Colonic mucosa (tissue), 4 donors: ENCODE measurements at regions not wholly inside any gene's neighbourhood (a gene's known extent, or its start where the extent isn't known, plus 50 kb on each side); places are given as distances from the start of the nearest gene placed in this dataset.

ENCODE experiments used
- DNase-seq: peaks from one replicate; pipeline ENCODE4 v3.0.0-alpha.2; 2020
- H3K27ac ChIP-seq: fragments of 200-600 bp; one replicate; pipeline ENCODE4 v1.8.0; 2021
- H3K27me3 ChIP-seq: fragments of 200-600 bp; one replicate; pipeline ENCODE4 v1.8.0; 2021
- H3K36me3 ChIP-seq: fragments of 200-600 bp; one replicate; pipeline ENCODE4 v1.8.0; 2021
- H3K4me1 ChIP-seq: fragments of 200-600 bp; one replicate; pipeline ENCODE4 v1.8.0; 2021; ENCODE audit warnings: mild to moderate bottlenecking
- H3K4me3 ChIP-seq: fragments of 200-600 bp; one replicate; pipeline ENCODE4 v1.8.0; 2021
- H3K9ac ChIP-seq, 2 donors: one replicate each; pipeline ENCODE4 v1.7.0; 2013; ENCODE audit warnings: control low read depth in 2 of 2, low read depth in 2 of 2, low read length in 2 of 2
- H3K9me3 ChIP-seq: fragments of 200-600 bp; one replicate; pipeline ENCODE4 v1.8.0; 2021
- intact Hi-C: fragments of 100-400 bp; cut with DNase I; formaldehyde crosslinking; loops from one replicate; pipeline ENCODE4 v1.14.1; 2022
- TF ChIP-seq, protein P1 (sequence below): fragments of 200-600 bp; IDR thresholded peaks from one replicate; pipeline ENCODE4 v1.8.0; 2022; ENCODE audit warnings: antibody characterized with exemption, mild to moderate bottlenecking
- donor health status: healthy.
- donor health status: DM: no; HTN: no; CAD: no.
- donor health status: DM: no; HTN: no; CAD: no.

DNA sequence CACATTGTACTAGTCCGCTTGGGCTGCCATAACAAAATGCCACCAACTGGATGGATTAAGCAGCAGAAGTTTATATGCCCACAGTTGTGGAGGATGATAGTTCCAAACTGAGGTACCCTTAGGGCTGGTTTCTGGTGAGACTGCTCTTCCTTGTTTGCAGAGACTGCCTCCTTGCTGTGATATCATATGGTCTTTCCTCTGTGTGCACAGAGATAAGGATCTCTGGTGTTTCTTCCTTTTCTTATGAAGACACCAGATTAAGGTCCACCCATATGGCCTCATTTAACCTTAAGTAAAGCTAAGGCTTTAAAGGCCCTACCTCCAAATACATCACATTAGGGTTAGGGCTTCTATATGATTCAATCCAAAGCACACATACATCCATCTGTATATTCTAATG is 738.2 kb upstream of the GCFC2 start:
- Histone ChIP-seq H3K9me3 (no peaks in the 10 kb centered on the region), H3K27me3 (no peaks in the 10 kb centered on the region), H3K4me1 (no peaks in the 10 kb centered on the region), H3K36me3 (no peaks in the 10 kb centered on the region), H3K4me3 (no peak overlapping the region), H3K9ac (no peak overlapping the region), H3K27ac (no peak overlapping the region)
- intact Hi-C loops: no loop called here
- DNase-seq: no peak
- TF ChIP-seq, protein P1, sequence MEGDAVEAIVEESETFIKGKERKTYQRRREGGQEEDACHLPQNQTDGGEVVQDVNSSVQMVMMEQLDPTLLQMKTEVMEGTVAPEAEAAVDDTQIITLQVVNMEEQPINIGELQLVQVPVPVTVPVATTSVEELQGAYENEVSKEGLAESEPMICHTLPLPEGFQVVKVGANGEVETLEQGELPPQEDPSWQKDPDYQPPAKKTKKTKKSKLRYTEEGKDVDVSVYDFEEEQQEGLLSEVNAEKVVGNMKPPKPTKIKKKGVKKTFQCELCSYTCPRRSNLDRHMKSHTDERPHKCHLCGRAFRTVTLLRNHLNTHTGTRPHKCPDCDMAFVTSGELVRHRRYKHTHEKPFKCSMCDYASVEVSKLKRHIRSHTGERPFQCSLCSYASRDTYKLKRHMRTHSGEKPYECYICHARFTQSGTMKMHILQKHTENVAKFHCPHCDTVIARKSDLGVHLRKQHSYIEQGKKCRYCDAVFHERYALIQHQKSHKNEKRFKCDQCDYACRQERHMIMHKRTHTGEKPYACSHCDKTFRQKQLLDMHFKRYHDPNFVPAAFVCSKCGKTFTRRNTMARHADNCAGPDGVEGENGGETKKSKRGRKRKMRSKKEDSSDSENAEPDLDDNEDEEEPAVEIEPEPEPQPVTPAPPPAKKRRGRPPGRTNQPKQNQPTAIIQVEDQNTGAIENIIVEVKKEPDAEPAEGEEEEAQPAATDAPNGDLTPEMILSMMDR: no peak

DNA sequence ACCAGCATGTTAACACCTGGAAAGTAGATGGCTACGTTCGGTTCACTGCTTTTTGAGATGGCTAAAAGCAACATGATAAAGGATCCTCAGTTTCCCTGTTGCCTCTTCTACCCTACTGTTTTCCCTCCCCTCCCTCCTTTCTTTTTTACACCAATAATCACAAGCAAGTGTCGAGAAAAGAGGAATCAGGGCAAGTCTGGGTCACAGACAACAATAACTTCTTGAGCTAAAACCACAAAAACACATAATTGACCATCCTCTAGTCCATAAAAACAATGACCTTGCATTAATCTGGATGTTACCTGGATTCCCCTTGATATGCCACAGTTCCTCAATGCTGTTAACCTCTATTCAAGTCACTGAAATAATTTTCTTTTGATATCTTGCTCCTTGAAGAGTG is 736.6 kb upstream of the GCFC2 start:
- intact Hi-C loops: no loop called here
- DNase-seq: no peak
- TF ChIP-seq, protein P1: no peak

DNA sequence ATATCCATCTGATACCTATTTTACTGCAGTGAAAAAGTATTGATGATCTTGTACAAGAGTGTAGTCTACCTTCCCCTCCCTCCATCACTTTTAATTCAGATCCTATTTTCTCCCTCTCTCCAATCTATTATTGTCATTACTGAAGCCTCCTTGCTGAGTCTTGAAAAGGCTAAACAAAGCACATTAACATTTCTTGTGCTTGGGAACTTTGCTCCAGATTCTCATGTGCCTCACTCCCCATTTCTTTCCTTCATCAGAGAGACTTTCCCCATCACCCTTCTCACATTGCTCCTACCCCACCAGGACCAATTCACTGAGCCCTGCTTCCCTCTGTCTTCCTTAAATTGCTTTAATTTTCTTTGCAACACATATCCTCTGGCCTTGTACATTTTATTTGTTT is 736.2 kb upstream of the GCFC2 start:
- intact Hi-C loops: no loop called here
- H3K27ac ChIP-seq: no peak overlapping the region
- H3K27me3 ChIP-seq: no peaks in the 10 kb centered on the region
- no peak overlapping the region for H3K4me3 ChIP-seq
- no peak overlapping the region for H3K9ac ChIP-seq
- no peaks in the 10 kb centered on the region for H3K9me3 ChIP-seq
- no peaks in the 10 kb centered on the region for H3K36me3 ChIP-seq
- TF ChIP-seq, protein P1: no peak
- H3K4me1 ChIP-seq: no peaks in the 10 kb centered on the region
- DNase-seq: no peak

More for the DNA sequence above, 736.6 kb upstream of the GCFC2 start:
- H3K9ac ChIP-seq: no peak overlapping the region
- no peaks in the 10 kb centered on the region for H3K36me3 ChIP-seq
- H3K27ac ChIP-seq: no peak overlapping the region
- no peaks in the 10 kb centered on the region for H3K9me3 ChIP-seq
- no peaks in the 10 kb centered on the region for H3K4me1 ChIP-seq
- H3K4me3 ChIP-seq: no peak overlapping the region
- H3K27me3 ChIP-seq: no peaks in the 10 kb centered on the region

DNA sequence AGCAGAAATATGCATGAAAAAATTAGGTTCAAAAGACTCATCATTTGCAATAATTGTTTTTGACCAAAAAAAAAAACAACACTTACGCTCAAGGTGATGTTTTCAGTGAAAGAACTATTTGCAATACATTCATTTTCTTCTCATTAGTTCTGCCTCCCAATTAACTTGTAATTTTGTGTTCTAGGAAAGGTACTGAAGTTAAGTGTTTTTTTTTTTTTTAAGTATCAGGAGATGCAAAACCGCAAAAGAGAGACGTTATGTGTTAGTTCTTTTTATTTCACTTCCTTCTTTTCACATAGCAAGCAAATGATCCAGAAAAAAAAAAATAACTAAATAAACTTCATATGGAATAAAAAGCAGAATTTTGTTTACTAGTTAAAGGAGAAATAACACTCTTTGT is 735.2 kb upstream of the GCFC2 start:
- no peaks in the 10 kb centered on the region for H3K9me3 ChIP-seq
- intact Hi-C loops: no loop called here
- DNase-seq: no peak
- no peak overlapping the region for H3K4me3 ChIP-seq
- no peaks in the 10 kb centered on the region for H3K27me3 ChIP-seq
- no peaks in the 10 kb centered on the region for H3K36me3 ChIP-seq
- no peak overlapping the region for H3K27ac ChIP-seq
- no peak overlapping the region for H3K9ac ChIP-seq
- TF ChIP-seq, protein P1: no peak
- H3K4me1 ChIP-seq: no peaks in the 10 kb centered on the region

DNA sequence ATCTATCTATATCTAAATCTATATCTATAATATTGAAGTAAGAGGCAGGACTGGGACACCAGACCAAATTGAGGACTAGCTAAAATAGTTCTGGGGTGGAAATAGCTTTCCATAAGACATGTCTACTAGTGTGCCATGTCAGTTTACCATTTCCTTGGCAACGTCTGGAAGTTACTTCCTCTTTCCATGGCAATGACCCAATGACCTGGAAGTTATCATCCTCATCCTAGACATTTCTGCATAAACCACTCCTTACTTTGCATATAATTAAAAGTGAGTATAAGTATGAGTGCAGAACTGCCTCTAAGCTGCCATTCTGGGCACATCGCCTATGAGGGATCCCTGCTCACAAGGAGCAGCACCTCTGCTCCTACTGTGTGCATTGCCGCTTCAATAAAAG is 734.0 kb upstream of the GCFC2 start:
- Histone ChIP-seq H3K9me3 (no peaks in the 10 kb centered on the region), H3K27ac (no peak overlapping the region), H3K4me1 (no peaks in the 10 kb centered on the region), H3K9ac (no peak overlapping the region), H3K36me3 (no peaks in the 10 kb centered on the region), H3K4me3 (no peak overlapping the region), H3K27me3 (no peaks in the 10 kb centered on the region)
- TF ChIP-seq, protein P1: no peak
- no peak for DNase-seq
- intact Hi-C loops: no loop called here

DNA sequence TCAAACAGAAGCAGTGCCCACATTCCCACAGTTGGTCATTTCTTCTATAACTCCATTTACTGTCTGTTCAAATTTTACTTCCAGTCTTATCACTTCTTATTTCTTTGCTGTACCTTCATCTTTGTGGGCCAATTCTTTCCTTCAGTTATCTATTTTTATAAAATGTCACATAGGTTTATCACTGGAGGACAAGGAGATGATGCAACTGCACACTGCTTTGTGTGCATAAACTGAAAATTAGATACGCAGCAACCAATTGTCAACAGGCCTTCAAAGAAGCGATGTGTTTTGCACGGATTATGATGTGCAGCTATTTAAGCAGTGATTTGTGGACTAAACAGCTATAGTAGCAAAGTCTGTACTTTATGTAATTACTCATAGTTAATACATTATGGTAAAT is 726.8 kb upstream of the GCFC2 start:
- H3K27ac ChIP-seq: no peak overlapping the region
- DNase-seq: no peak
- no peak overlapping the region for H3K9ac ChIP-seq
- intact Hi-C loops: no loop called here
- no peaks in the 10 kb centered on the region for H3K36me3 ChIP-seq
- H3K4me1 ChIP-seq: no peaks in the 10 kb centered on the region
- H3K27me3 ChIP-seq: no peaks in the 10 kb centered on the region
- H3K4me3 ChIP-seq: no peak overlapping the region
- TF ChIP-seq, protein P1: no peak
- H3K9me3 ChIP-seq: no peaks in the 10 kb centered on the region
